Stimulated activated naive CD4-positive, alpha-beta T cell (primary cell): ENCODE measurements at regions not wholly inside any gene's neighbourhood (a gene's known extent, or its start where the extent isn't known, plus 50 kb on each side); places are given as distances from the start of the nearest gene placed in this dataset.

Source experiments
- DNase-seq, 6 experiments: peaks; one replicate each; lab custom pipeline; 2025; lab: John Stamatoyannopoulos, UW

GRCh38 chr3:159845737-159846136, 142.9 kb upstream of the IL12A start:
- no peak for DNase-seq

DNA sequence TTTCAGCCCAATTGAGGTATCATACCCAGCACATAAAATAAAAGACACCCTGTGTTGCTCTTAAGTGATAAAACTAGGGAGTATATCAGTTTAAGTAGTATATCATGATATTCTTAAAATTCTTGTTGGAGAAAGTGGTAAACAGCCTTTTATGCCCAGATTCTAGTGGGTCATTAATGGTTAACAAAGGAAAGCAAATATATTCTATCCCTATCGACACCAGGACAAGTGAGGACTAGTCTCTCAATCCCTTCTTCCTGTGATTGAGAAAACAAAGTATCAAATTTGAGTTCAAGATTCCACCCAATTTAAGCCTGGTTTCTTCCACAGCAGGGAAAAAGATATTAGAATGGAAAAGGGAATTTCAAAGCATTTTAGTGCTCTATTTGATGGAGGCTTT, 142.4 kb upstream of the IL12A start:
- no peak for DNase-seq

GRCh38 chr3:159848348-159849118, 140.1 kb upstream of the IL12A start:
- DNase-seq, result no peak

- no peak for DNase-seq
Measured at GRCh38 chr3:159850481-159850880, 138.2 kb upstream of the IL12A start.

DNA sequence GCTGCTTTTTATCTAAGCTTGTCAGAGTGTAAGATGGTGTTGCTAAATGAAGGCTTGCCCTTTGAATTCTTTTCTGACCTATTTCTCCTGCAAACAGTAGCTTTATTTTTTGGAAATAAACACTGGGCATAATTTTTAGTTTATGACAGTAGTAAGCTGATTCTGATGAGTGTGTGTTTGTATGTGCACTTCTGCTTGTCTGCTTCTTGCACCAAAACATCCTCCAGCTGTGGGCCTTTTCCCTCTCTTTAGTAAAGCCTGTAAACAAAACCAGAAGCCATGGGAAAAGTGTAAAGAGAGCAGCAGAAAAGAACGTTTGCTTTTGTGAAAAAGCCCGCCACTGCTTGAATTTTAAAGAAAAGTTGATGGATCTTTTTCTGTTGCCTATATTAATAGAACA, 136.4 kb upstream of the IL12A start:
- no peak for DNase-seq

DNA sequence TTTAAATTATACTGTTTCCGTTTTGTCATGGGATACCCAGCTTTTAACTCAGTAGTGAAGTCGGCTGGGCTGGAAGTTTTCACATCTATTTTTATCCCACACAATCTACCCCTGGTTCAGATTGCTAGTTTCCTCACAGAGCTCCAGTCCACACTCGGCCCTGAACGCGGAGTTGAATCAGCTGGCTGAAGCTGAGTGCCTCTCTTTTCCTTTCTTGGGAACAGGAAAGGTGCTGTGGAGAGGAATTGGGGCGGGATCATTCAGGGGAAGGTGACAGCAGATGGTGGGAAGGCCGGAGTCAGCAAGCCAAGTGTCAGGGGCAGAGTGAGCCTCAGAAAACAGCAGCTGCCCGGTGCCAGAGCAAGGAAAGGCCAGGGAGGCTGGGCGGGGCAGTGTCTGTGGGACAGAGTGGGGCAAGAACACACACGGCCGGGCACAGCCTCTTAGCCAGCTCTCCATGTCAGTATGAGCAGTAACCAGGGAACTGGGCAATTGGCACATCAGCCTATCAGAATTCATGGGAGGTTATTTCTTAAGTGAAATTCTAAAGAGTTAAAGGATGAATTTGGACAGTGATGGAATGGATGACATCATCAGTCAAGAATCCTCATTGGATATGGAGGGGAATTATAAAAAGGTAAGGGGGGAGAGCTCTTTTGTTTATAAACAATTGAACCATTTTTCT, 135.7 kb upstream of the IL12A start:
- no peak for DNase-seq

DNA sequence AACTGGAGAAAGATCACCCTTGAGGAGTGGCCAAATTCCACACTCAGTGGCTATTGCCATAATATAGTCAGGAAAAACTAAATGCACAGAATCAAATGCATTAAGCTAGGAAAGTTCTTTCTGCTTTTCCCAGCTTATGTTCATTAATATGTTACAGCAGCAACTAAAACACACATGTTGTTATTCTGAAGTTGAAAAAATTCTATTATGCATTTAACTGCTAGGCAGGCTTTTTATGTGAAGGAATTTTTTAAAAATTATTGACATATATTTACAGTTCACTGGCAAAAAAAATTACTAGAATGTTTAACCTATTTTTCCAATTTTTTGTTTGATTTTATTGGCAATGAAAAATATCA, 135.2 kb upstream of the IL12A start:
- no peak for DNase-seq

- no peak for DNase-seq
Measured at GRCh38 chr3:159854500-159855124, 134.0 kb upstream of the IL12A start.

- DNase-seq, result no peak
Measured at GRCh38 chr3:159855599-159856346, 132.9 kb upstream of the IL12A start.

DNA sequence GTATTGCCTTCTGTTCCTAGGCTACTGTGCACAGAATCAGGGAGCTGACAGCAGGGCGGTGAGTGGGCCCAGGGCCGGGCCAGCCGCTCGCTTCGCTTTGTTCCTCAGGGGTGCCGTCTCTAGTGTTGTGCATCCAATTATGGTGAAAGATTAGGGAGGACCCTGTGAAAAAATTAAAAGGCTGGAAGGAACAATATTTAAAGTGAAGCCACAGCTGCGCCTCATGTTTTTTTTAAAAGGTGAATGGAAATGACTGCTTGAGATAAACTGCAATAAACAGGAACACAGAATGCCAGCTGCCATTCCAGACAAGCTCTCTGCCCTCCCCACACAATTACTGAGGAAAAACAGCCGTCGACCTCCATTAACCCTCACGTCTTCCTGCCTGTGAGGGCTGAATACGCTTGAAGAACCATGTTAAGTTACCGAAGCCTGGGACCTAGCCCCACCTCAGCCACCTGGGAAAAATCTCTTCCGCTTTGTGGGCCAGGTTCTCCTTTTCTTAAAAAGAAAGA, 132.0 kb upstream of the IL12A start:
- DNase-seq, result no peak

- no peak for DNase-seq
Measured at GRCh38 chr3:159857840-159858239, 130.8 kb upstream of the IL12A start.

GRCh38 chr3:159858650-159859049, 130.0 kb upstream of the IL12A start:
- no peak for DNase-seq

- DNase-seq, result no peak
Measured at GRCh38 chr3:159859424-159859823, 129.2 kb upstream of the IL12A start.

- DNase-seq, result no peak
Measured at GRCh38 chr3:159859836-159860235, 128.8 kb upstream of the IL12A start.

DNA sequence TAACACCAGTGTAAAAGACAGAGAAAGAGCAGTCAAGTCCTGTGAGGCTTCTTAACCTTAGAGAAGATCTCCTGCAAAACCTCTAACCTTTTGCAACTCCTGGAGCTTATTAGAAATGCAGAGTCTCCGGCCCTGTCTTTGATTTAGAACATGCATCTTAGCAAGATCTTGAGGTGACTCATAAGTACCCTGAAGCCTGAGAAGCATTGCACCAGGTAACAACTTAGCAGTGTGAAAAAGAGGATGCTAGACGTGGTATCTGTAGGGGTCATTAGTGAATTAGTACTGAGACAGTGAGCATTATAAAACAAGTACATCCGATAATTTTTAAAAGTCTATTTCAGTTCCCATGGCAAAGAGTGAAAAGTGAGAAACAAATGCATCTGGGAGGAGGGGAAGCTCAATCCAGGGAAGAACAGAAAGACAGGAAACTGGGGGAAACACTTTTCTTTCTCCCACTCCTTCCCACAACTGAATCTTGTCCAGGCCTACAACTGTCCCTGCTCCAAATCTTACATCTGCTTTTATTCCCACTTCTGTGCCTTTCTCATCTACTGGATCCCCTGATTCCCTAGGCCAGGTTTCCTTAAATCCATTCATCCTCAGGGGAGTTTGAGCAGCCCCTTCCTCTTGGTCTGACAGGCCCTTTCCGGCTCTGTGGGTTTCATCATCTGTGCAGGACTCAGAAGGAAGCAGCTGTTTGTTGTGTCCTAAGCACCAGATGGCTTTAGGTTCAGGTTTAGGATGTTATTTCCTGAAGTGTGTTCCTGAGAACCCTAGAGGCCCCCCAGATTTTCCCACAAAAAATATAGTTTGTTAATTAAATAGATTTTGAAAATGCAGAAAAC, 128.1 kb upstream of the IL12A start:
- no peak for DNase-seq

DNA sequence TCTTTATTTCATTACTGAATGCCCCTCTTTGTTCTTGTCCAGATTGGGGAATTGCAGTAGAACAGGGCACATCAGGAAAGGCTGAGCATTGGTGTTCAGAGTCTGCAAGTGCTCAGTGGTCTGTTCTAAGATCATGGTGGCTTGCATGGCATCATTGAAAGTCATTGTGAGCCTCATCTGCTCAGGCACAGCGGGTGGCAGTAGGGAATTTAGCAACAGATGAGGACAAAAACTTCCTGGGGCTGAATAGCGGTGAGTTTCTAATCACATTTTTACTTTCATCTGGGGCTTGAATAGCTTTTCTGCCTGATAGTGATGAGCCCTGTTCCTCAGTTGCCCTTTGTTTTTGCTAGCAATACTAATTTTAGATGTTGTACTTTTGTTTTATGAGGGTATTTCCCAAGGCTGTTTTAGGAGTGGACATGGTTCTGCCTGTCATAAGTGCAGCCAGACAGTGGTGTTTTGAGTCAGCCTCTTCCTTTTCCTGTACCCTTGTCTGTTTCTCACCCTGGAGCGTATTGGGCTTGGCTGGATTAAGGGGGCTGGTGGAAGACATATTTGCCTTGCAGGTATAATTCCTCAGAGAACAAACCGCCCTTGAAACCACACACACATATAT, 127.2 kb upstream of the IL12A start:
- DNase-seq, result no peak

DNA sequence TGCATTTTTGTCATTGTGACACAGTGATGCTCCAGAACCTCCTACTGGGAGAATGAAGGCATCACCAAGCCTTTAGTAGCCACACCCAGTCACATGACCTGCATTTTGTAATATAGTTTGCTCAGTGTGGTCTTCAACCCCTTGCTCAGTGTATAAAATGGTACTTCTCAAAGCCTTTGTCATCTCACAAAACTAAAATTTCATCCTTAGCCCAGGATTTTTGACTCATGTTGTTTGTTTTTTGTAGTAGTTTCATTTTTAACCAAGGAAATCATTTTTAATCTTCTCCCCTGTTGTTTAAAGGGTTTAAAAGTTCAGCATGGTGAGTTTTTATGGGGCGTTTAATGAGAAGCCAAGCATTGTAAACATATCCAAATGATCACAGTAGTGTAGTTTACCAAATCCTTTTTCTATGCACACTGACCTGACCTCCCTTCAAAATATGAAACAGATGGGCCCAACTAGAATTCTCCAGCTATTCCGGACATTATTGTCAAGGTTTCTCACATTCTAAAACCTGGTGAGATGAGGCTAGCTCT, 123.5 kb upstream of the IL12A start:
- DNase-seq, result no peak

DNA sequence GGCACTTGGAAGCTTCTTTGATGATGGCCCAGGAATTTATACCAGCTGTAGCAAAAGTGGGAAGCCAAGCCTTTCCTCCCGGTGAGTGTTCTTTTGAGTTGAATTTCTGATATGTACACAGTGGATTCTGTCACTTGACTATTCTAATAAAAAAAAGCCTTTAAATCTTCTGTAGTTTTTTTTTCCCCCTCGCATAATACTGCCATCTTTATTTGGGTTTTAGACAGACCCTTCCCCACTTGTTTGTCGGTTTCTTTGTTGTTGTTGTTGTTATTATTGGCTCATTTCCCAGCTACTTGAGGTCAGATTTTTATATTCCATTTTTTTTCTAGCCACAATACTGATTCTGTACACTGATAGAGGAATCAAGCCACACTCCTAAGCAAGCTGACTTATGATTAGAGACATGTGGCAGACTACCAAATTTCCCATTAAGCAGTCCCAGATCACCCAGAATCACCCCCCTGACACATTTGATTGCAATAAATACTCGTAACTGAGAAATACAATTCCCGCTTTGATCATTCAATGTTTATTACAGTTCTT, 122.4 kb upstream of the IL12A start:
- no peak for DNase-seq

DNA sequence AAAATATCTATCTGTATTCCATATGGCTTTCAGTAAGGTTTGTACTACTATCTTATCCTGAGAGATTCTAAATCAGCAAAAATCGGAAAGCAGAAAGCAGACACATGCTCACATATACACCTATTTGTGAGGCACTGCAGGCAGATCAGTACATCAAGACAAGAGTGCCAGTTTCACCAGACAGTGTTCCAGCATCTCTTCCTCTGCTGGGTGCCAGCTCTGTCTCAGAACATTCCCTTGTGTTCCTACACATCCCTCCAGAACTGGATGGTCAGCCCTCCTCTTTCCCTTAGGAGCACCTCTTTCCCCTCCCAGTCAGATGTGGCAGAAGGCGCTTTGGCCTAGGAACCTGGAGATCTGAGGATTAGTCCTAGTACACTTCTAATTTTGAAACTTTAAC, 121.3 kb upstream of the IL12A start:
- no peak for DNase-seq

- no peak for DNase-seq
Measured at GRCh38 chr3:159870723-159871122, 117.9 kb upstream of the IL12A start.
